ENCODE measurements at regions not wholly inside any gene's neighbourhood (a gene's known extent, or its start where the extent isn't known, plus 50 kb on each side); places are given as distances from the start of the nearest gene placed in this dataset.

DNA sequence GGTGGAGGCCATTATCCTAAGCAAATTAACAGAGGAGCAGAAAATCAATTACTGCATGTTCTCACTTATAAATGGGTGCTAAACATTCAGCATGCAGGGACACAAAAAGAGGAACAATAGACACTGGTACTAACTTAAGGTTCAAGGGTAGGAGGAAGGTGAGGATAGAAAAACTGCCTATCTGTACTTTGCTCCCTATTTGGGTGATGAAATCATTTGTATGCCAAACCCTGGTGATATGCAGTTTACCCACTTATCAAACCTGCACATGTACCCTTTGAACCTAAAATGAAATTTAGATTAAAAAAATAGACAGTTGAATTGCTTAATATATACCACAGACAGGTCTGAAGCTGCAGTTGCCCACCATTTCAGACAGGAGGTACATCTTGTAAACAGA lies 143.3 kb upstream of the KLHL4 start:
- CTCF ChIA-PET, result no interaction called here

More for the DNA sequence above, 143.3 kb upstream of the KLHL4 start:
- no peak for DNase-seq
- no peak overlapping the region for H2BK5ac ChIP-seq (ENCODE audit: low read depth, low read length, poor library complexity, severe bottlenecking)
- no peak for ATAC-seq (ENCODE audit: low read depth)
- TF ChIP-seq CEBPB (IDR thresholded peaks at IDR 0.05; ENCODE audit: low read depth, low read length), result no peak
- no peak for TF ChIP-seq RAD21 (IDR thresholded peaks at IDR 0.05; ENCODE audit: low read length)
- TF ChIP-seq, protein P1, sequence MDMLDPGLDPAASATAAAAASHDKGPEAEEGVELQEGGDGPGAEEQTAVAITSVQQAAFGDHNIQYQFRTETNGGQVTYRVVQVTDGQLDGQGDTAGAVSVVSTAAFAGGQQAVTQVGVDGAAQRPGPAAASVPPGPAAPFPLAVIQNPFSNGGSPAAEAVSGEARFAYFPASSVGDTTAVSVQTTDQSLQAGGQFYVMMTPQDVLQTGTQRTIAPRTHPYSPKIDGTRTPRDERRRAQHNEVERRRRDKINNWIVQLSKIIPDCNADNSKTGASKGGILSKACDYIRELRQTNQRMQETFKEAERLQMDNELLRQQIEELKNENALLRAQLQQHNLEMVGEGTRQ (IDR thresholded peaks at IDR 0.05; ENCODE audit: low read depth, low read length), result no peak
- TF ChIP-seq CHD1 (IDR thresholded peaks at IDR 0.05; ENCODE audit: low read depth, low read length), result no peak
- TF ChIP-seq, protein P2, sequence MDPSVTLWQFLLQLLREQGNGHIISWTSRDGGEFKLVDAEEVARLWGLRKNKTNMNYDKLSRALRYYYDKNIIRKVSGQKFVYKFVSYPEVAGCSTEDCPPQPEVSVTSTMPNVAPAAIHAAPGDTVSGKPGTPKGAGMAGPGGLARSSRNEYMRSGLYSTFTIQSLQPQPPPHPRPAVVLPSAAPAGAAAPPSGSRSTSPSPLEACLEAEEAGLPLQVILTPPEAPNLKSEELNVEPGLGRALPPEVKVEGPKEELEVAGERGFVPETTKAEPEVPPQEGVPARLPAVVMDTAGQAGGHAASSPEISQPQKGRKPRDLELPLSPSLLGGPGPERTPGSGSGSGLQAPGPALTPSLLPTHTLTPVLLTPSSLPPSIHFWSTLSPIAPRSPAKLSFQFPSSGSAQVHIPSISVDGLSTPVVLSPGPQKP (IDR thresholded peaks at IDR 0.05; ENCODE audit: borderline replicate concordance, low read depth, low read length), result no peak
- no peak for TF ChIP-seq NFE2L2 (IDR thresholded peaks at IDR 0.05; ENCODE audit: low read depth, low read length)
- TF ChIP-seq RCOR1 (IDR thresholded peaks at IDR 0.05; ENCODE audit: insufficient replicate concordance, low read length), result no peak
- TF ChIP-seq RFX5 (IDR thresholded peaks at IDR 0.05; ENCODE audit: low read depth, low read length), result no peak
- no peak for TF ChIP-seq POLR2A (IDR thresholded peaks at IDR 0.05; ENCODE audit: low read depth, low read length)
- TF ChIP-seq FOS (IDR thresholded peaks at IDR 0.05; ENCODE audit: low read depth, low read length), result no peak
- no peak for TF ChIP-seq MXI1 (IDR thresholded peaks at IDR 0.05; ENCODE audit: borderline replicate concordance, low read depth, low read length)
- no peak for TF ChIP-seq MAZ (IDR thresholded peaks at IDR 0.05; ENCODE audit: borderline replicate concordance, low read depth, low read length)
- no peak for TF ChIP-seq BHLHE40 (IDR thresholded peaks at IDR 0.05; ENCODE audit: low read depth, low read length)
- no peak for TF ChIP-seq SMC3 (IDR thresholded peaks at IDR 0.05; ENCODE audit: low read depth, low read length)
- TF ChIP-seq MAFK (IDR thresholded peaks at IDR 0.05; ENCODE audit: low read depth, low read length), result no peak
- H4K5ac ChIP-seq (ENCODE audit: low read depth, low read length), result no peak overlapping the region
- H3K4ac ChIP-seq (ENCODE audit: low read depth, low read length), result no peak overlapping the region
- no peaks in the 10 kb centered on the region for H3K4me1 ChIP-seq (ENCODE audit: control insufficient read depth, insufficient read depth, low read length)
- in situ Hi-C loops (cut with MboI; ENCODE audit: low sequenced_read_pairs) (no loop called here), dilution Hi-C loops (cut with HindIII; ENCODE audit: low sequenced_read_pairs, unreplicated experiment) (no loop called here), intact Hi-C loops (cut with micrococcal nuclease) (no loop called here)
- H3K9me1 ChIP-seq (ENCODE audit: insufficient read depth, low read length), result no peaks in the 10 kb centered on the region
- no peak overlapping the region for H3K56ac ChIP-seq (ENCODE audit: extremely low read depth, insufficient read depth, low read length)
- no peaks in the 10 kb centered on the region for H3K79me1 ChIP-seq (ENCODE audit: low read depth in 1 of 2, low read length in 2 of 2)
- H3K9me3 ChIP-seq (ENCODE audit: control insufficient read depth, insufficient read depth, low read length), result no peaks in the 10 kb centered on the region
- no peak overlapping the region for H3K18ac ChIP-seq (ENCODE audit: low read depth, low read length)
- H3K27ac ChIP-seq (ENCODE audit: insufficient read depth, low read length), result no peak overlapping the region
- H3K23ac ChIP-seq (ENCODE audit: low read depth, low read length), result no peak overlapping the region
- H3K36me3 ChIP-seq (ENCODE audit: control insufficient read depth, insufficient read depth, low read length), result no peaks in the 10 kb centered on the region
- no peak overlapping the region for H3K9ac ChIP-seq (ENCODE audit: low read depth, low read length)
- POLR2A ChIA-PET (ENCODE audit: unreplicated experiment), result no interaction called here
- no peak overlapping the region for H2AK5ac ChIP-seq (ENCODE audit: low read depth, low read length)
- H4K91ac ChIP-seq (ENCODE audit: insufficient read depth, low read depth, low read length), result no peak overlapping the region
- no peaks in the 10 kb centered on the region for H3K27me3 ChIP-seq (ENCODE audit: control insufficient read depth, insufficient read depth, low read length)
- H4K20me1 ChIP-seq (ENCODE audit: insufficient read depth, low read length), result no peaks in the 10 kb centered on the region
- no peak overlapping the region for H2BK15ac ChIP-seq (ENCODE audit: low read depth, low read length)
- no peak overlapping the region for H2BK20ac ChIP-seq (ENCODE audit: low read depth, low read length)
- H3K4me2 ChIP-seq (ENCODE audit: low read depth, low read length), result no peak overlapping the region
- H2AK9ac ChIP-seq (replicated peaks; ENCODE audit: low read depth, low read length, poor library complexity), result no peak overlapping the region
- H3K14ac ChIP-seq (replicated peaks; ENCODE audit: low read depth, low read length), result no peak overlapping the region
- H3K4me3 ChIP-seq (ENCODE audit: insufficient read depth, low read depth, low read length), result no peak overlapping the region
- no peak overlapping the region for H2AFZ ChIP-seq (replicated peaks; ENCODE audit: low read length, poor library complexity)
- no TSS peak for BruUV-seq (replicated peaks)
- no peak overlapping the region for H2BK120ac ChIP-seq (ENCODE audit: low read depth, low read length)
- no peak overlapping the region for H4K8ac ChIP-seq (ENCODE audit: low read depth in 2 of 2, low read length in 2 of 2)

Data from IMR-90 (cell line).